Neural cell (in vitro differentiated cells): ENCODE measurements at regions not wholly inside any gene's neighbourhood (a gene's known extent, or its start where the extent isn't known, plus 50 kb on each side); places are given as distances from the start of the nearest gene placed in this dataset.

ENCODE experiments used
- H2AFZ ChIP-seq: fragments of 200-600, 300-800 bp; sonication (generic), shearing (Covaris generic); 2 replicates; pipeline ENCODE4 v1.6.0; 2014; ENCODE audit warnings: low read depth, mild to moderate bottlenecking, antibody characterized with exemption, low read length, moderate library complexity
- H3F3A ChIP-seq: fragments of 200-600 bp; shearing (Covaris generic); 2 replicates; pipeline ENCODE4 v1.6.1; 2016; ENCODE audit warnings: mild to moderate bottlenecking, moderate library complexity, mixed read lengths, antibody characterized with exemption, low read length; ENCODE audit not compliant: insufficient read depth, poor library complexity, severe bottlenecking
- H3K27ac ChIP-seq: fragments of 200-600, 300-800 bp; sonication (generic), shearing (Covaris generic); 2 replicates; pipeline ENCODE4 v1.5.1; 2014; ENCODE audit warnings: mild to moderate bottlenecking, low read length, moderate library complexity
- H3K27me3 ChIP-seq: fragments of 300-800, 200-600 bp; sonication (generic), shearing (Covaris generic); 2 replicates; pipeline ENCODE4 v1.6.0; 2014; ENCODE audit warnings: mild to moderate bottlenecking, low read depth, low read length, moderate library complexity; ENCODE audit not compliant: insufficient read depth
- H3K36me3 ChIP-seq: fragments of 300-800, 200-600 bp; sonication (generic), shearing (Covaris generic); 2 replicates; pipeline ENCODE4 v1.5.1; 2014; ENCODE audit warnings: mild to moderate bottlenecking, antibody characterized with exemption, low read length, moderate library complexity; ENCODE audit not compliant: insufficient read depth
- H3K4me2 ChIP-seq: fragments of 300-800, 200-600 bp; sonication (generic), shearing (Covaris generic); 2 replicates; pipeline ENCODE4 v1.6.0; 2014; ENCODE audit warnings: mild to moderate bottlenecking, low read length
- H3K4me3 ChIP-seq: fragments of 300-800, 200-600 bp; sonication (generic), shearing (Covaris generic); 2 replicates; pipeline ENCODE4 v1.5.1; 2014; ENCODE audit warnings: mild to moderate bottlenecking, low read length, moderate library complexity
- H3K79me2 ChIP-seq: fragments of 200-600 bp; shearing (Covaris generic); replicated peaks from 2 replicates; pipeline ENCODE4 v1.6.0; 2014; ENCODE audit warnings: mild to moderate bottlenecking, low read length, moderate library complexity; ENCODE audit not compliant: insufficient read depth
- H3K9ac ChIP-seq: fragments of 300-800, 200-600 bp; sonication (generic), shearing (Covaris generic); 2 replicates; pipeline ENCODE4 v1.6.1; 2016; ENCODE audit warnings: mild to moderate bottlenecking, low read length, mixed read lengths
- H3K9me2 ChIP-seq: fragments of 200-600 bp; shearing (Covaris generic); 2 replicates; pipeline ENCODE4 v1.6.1; 2016; ENCODE audit warnings: mild to moderate bottlenecking, low read length, mixed read lengths; ENCODE audit not compliant: insufficient read depth
- H3K9me3 ChIP-seq: fragments of 200-600, 300-800 bp; sonication (generic), shearing (Covaris generic); 2 replicates; pipeline ENCODE4 v1.6.1; 2016; ENCODE audit warnings: mild to moderate bottlenecking, mixed run types, low read length, moderate library complexity, mixed read lengths
- H4K20me1 ChIP-seq: fragments of 200-600 bp; shearing (Covaris generic); 2 replicates; pipeline ENCODE4 v1.6.1; 2016; ENCODE audit warnings: mild to moderate bottlenecking, mixed run types; ENCODE audit not compliant: insufficient read depth
- EP300 ChIP-seq: fragments of 450-650 bp; conservative IDR thresholded peaks from 2 replicates; pipeline ENCODE4 v1.6.1; 2014; ENCODE audit warnings: antibody characterized with exemption, mild to moderate bottlenecking, moderate library complexity; ENCODE audit not compliant: poor library complexity, severe bottlenecking
- EZH2 ChIP-seq: fragments of 200-600, 300-800 bp; shearing (Covaris generic), sonication (generic); IDR thresholded peaks from 2 replicates; pipeline ENCODE4 v1.6.1; 2014; ENCODE audit warnings: antibody characterized with exemption, low read length, borderline replicate concordance, mild to moderate bottlenecking; ENCODE audit not compliant: insufficient read depth, poor library complexity, severe bottlenecking
- MXI1 ChIP-seq: fragments of 450-650 bp; conservative IDR thresholded peaks from 2 replicates; pipeline ENCODE4 v1.6.1; 2014; ENCODE audit warnings: antibody characterized with exemption, mild to moderate bottlenecking; ENCODE audit not compliant: poor library complexity, severe bottlenecking
- POLR2AphosphoS5 ChIP-seq: IDR thresholded peaks from 2 replicates; pipeline ENCODE4 v1.6.1; 2012
- RAD21 ChIP-seq: fragments of 450-650 bp; conservative IDR thresholded peaks from 2 replicates; pipeline ENCODE4 v1.6.1; 2014; ENCODE audit warnings: antibody characterized with exemption, mild to moderate bottlenecking, moderate library complexity
- REST ChIP-seq: IDR thresholded peaks from 2 replicates; pipeline ENCODE4 v1.6.1; 2012; ENCODE audit warnings: borderline replicate concordance
- SMC3 ChIP-seq: fragments of 450-650 bp; conservative IDR thresholded peaks from 2 replicates; pipeline ENCODE4 v1.6.1; 2014; ENCODE audit warnings: antibody characterized with exemption, mild to moderate bottlenecking, moderate library complexity; ENCODE audit not compliant: poor library complexity
- TAF1 ChIP-seq: IDR thresholded peaks from 2 replicates; pipeline ENCODE4 v1.6.1; 2012; ENCODE audit warnings: low read depth
- TF ChIP-seq, protein P1 (sequence below): fragments of 450-650 bp; IDR thresholded peaks from 2 replicates; pipeline ENCODE4 v1.5.1; 2014; ENCODE audit warnings: antibody characterized with exemption, mild to moderate bottlenecking, moderate library complexity; ENCODE audit not compliant: poor library complexity, severe bottlenecking

GRCh38 chr12:47312147-47312546, 232.4 kb upstream of the AMIGO2 start:
- Histone ChIP-seq H3K9me3 (no peaks in the 10 kb centered on the region), H3F3A (no peaks in the 10 kb centered on the region), H3K4me3 (no peak overlapping the region), H3K9me2 (no peaks in the 10 kb centered on the region), H3K27me3 (no peaks in the 10 kb centered on the region), H2AFZ (no peak overlapping the region), H3K4me2 (no peak overlapping the region), H4K20me1 (no peaks in the 10 kb centered on the region), H3K36me3 (no peaks in the 10 kb centered on the region), H3K79me2 (no peaks in the 10 kb centered on the region), H3K27ac (no peak overlapping the region), H3K9ac (no peak overlapping the region)
- TF ChIP-seq POLR2AphosphoS5 (no peak), RAD21 (no peak), EZH2 (no peak), TAF1 (no peak), REST (no peak), EP300 (no peak), MXI1 (no peak), SMC3 (no peak)
- TF ChIP-seq, protein P1, sequence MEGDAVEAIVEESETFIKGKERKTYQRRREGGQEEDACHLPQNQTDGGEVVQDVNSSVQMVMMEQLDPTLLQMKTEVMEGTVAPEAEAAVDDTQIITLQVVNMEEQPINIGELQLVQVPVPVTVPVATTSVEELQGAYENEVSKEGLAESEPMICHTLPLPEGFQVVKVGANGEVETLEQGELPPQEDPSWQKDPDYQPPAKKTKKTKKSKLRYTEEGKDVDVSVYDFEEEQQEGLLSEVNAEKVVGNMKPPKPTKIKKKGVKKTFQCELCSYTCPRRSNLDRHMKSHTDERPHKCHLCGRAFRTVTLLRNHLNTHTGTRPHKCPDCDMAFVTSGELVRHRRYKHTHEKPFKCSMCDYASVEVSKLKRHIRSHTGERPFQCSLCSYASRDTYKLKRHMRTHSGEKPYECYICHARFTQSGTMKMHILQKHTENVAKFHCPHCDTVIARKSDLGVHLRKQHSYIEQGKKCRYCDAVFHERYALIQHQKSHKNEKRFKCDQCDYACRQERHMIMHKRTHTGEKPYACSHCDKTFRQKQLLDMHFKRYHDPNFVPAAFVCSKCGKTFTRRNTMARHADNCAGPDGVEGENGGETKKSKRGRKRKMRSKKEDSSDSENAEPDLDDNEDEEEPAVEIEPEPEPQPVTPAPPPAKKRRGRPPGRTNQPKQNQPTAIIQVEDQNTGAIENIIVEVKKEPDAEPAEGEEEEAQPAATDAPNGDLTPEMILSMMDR = no peak

GRCh38 chr12:47311568-47311967, 231.8 kb upstream of the AMIGO2 start:
- no peaks in the 10 kb centered on the region for H3K9me3 ChIP-seq
- no peaks in the 10 kb centered on the region for H3K36me3 ChIP-seq
- H3K79me2 ChIP-seq = no peaks in the 10 kb centered on the region

GRCh38 chr12:47311010-47311409, 231.3 kb upstream of the AMIGO2 start:
- H3K27ac ChIP-seq = no peak overlapping the region
- no peaks in the 10 kb centered on the region for H3K9me3 ChIP-seq
- no peaks in the 10 kb centered on the region for H4K20me1 ChIP-seq
- no peak overlapping the region for H2AFZ ChIP-seq
- H3F3A ChIP-seq = no peaks in the 10 kb centered on the region
- no peaks in the 10 kb centered on the region for H3K36me3 ChIP-seq
- H3K9me2 ChIP-seq = no peaks in the 10 kb centered on the region
- no peak overlapping the region for H3K9ac ChIP-seq
- H3K79me2 ChIP-seq = no peaks in the 10 kb centered on the region
- H3K27me3 ChIP-seq = no peaks in the 10 kb centered on the region
- no peak overlapping the region for H3K4me2 ChIP-seq
- H3K4me3 ChIP-seq = no peak overlapping the region
- TF ChIP-seq SMC3 = no peak
- no peak for TF ChIP-seq EP300
- no peak for TF ChIP-seq POLR2AphosphoS5
- TF ChIP-seq EZH2 = no peak
- TF ChIP-seq, protein P1 = no peak
- TF ChIP-seq REST = no peak
- no peak for TF ChIP-seq MXI1
- TF ChIP-seq TAF1 = no peak
- no peak for TF ChIP-seq RAD21

More at GRCh38 chr12:47311568-47311967, 231.8 kb upstream of the AMIGO2 start:
- Histone ChIP-seq H3K9me2 (no peaks in the 10 kb centered on the region), H3K27me3 (no peaks in the 10 kb centered on the region), H2AFZ (no peak overlapping the region), H4K20me1 (no peaks in the 10 kb centered on the region), H3K4me2 (no peak overlapping the region), H3K9ac (no peak overlapping the region), H3K27ac (no peak overlapping the region), H3K4me3 (no peak overlapping the region), H3F3A (no peaks in the 10 kb centered on the region)
- TF ChIP-seq POLR2AphosphoS5 (no peak), SMC3 (no peak)
